OCI-LY7 (cell line): ENCODE measurements at regions not wholly inside any gene's neighbourhood (a gene's known extent, or its start where the extent isn't known, plus 50 kb on each side); places are given as distances from the start of the nearest gene placed in this dataset.

Experiments
- CTCF ChIP-seq: fragments of 200-600 bp; sonication (generic); conservative IDR thresholded peaks from 2 replicates; pipeline ENCODE4 v1.5.1; 2014; ENCODE audit warnings: mild to moderate bottlenecking, antibody characterized with exemption, low read length, moderate library complexity, mixed read lengths
- EZH2phosphoT487 ChIP-seq: fragments of 200-600 bp; sonication (generic); IDR thresholded peaks from 2 replicates; pipeline ENCODE4 v1.6.1; 2018; ENCODE audit warnings: low read depth, borderline replicate concordance, mild to moderate bottlenecking, mixed run types, antibody characterized with exemption, low read length, moderate library complexity, mixed read lengths

- TF ChIP-seq CTCF (no peak), EZH2phosphoT487 (no peak)
Measured at GRCh38 chr3:147672035-147672434, 262.9 kb downstream of the ZIC1 start.
